ENCODE measurements at regions not wholly inside any gene's neighbourhood (a gene's known extent, or its start where the extent isn't known, plus 50 kb on each side); places are given as distances from the start of the nearest gene placed in this dataset.
A peak's percentile ranks its signal among the peaks of the same experiment; 100 is the strongest.

GRCh38 chr13:67554746-67555452 is 324.8 kb upstream of the PCDH9 start:
- no peak for ATAC-seq
- TF ChIP-seq ZFP30 (CRISPR knock-in tag; IDR thresholded peaks at IDR 0.05) (no peak), ZNF565 (CRISPR knock-in tag; conservative IDR thresholded peaks at IDR 0.05; ENCODE audit: low read depth) (no peak), CSDC2 (CRISPR knock-in tag; IDR thresholded peaks at IDR 0.05) (no peak), ZNF70 (CRISPR knock-in tag; IDR thresholded peaks at IDR 0.05) (no peak)

GRCh38 chr13:67554286-67554685 is 324.1 kb upstream of the PCDH9 start:
- no peak for ATAC-seq
- no peak for TF ChIP-seq ZC3H10 (CRISPR knock-in tag; IDR thresholded peaks at IDR 0.05)
- TF ChIP-seq ZNF565 (CRISPR knock-in tag; conservative IDR thresholded peaks at IDR 0.05; ENCODE audit: low read depth): no peak
- no peak for TF ChIP-seq TOX (CRISPR knock-in tag; IDR thresholded peaks at IDR 0.05; ENCODE audit: borderline replicate concordance)
- TF ChIP-seq ZFP3 (CRISPR knock-in tag; IDR thresholded peaks at IDR 0.05): no peak
- no peak for TF ChIP-seq PPARA (CRISPR knock-in tag; IDR thresholded peaks at IDR 0.05; ENCODE audit: borderline replicate concordance)
- no peak for TF ChIP-seq CSRNP3 (CRISPR knock-in tag; IDR thresholded peaks at IDR 0.05)
- TF ChIP-seq ARNTL (CRISPR knock-in tag; IDR thresholded peaks at IDR 0.05; ENCODE audit: borderline replicate concordance, low read depth): no peak

- TF ChIP-seq CREB5 (CRISPR knock-in tag; IDR thresholded peaks at IDR 0.05; ENCODE audit: low read depth) (no peak), ARNTL (CRISPR knock-in tag; IDR thresholded peaks at IDR 0.05; ENCODE audit: borderline replicate concordance, low read depth) (no peak), ZC3H10 (CRISPR knock-in tag; IDR thresholded peaks at IDR 0.05) (no peak), ESRRG (CRISPR knock-in tag; IDR thresholded peaks at IDR 0.05) (no peak), PPARA (CRISPR knock-in tag; IDR thresholded peaks at IDR 0.05; ENCODE audit: borderline replicate concordance) (no peak), PATZ1 (CRISPR knock-in tag; IDR thresholded peaks at IDR 0.05; ENCODE audit: borderline replicate concordance) (no peak), BACH2 (CRISPR knock-in tag; IDR thresholded peaks at IDR 0.05; ENCODE audit: borderline replicate concordance) (no peak), SNAI2 (CRISPR knock-in tag; IDR thresholded peaks at IDR 0.05) (no peak), ZFP30 (CRISPR knock-in tag; IDR thresholded peaks at IDR 0.05) (no peak), CSRNP3 (CRISPR knock-in tag; IDR thresholded peaks at IDR 0.05) (no peak), GLIS3 (CRISPR knock-in tag; IDR thresholded peaks at IDR 0.05) (no peak), TCF4 (CRISPR knock-in tag; IDR thresholded peaks at IDR 0.05; ENCODE audit: borderline replicate concordance) (no peak)
- ATAC-seq: peak; percentile 59; the same call in 2 of the 3 replicates
These were observed 319.2 kb upstream of the PCDH9 start for GRCh38 chr13:67549331-67549730.

GRCh38 chr13:67538906-67539305 is 308.8 kb upstream of the PCDH9 start:
- ATAC-seq: no peak
- TF ChIP-seq ZNF8 (CRISPR knock-in tag; IDR thresholded peaks at IDR 0.05) (no peak), GLIS3 (CRISPR knock-in tag; IDR thresholded peaks at IDR 0.05) (no peak), OSR1 (CRISPR knock-in tag; IDR thresholded peaks at IDR 0.05) (no peak), TCF4 (CRISPR knock-in tag; IDR thresholded peaks at IDR 0.05; ENCODE audit: borderline replicate concordance) (no peak), CSDC2 (CRISPR knock-in tag; IDR thresholded peaks at IDR 0.05) (no peak), ZNF70 (CRISPR knock-in tag; IDR thresholded peaks at IDR 0.05) (no peak)

- no peak for ATAC-seq
- no peak for TF ChIP-seq TOX (CRISPR knock-in tag; IDR thresholded peaks at IDR 0.05; ENCODE audit: borderline replicate concordance)
- TF ChIP-seq CSRNP3 (CRISPR knock-in tag; IDR thresholded peaks at IDR 0.05): no peak
- no peak for TF ChIP-seq CSDC2 (CRISPR knock-in tag; IDR thresholded peaks at IDR 0.05)
- TF ChIP-seq BACH2 (CRISPR knock-in tag; IDR thresholded peaks at IDR 0.05; ENCODE audit: borderline replicate concordance): no peak
- TF ChIP-seq ARNTL (CRISPR knock-in tag; IDR thresholded peaks at IDR 0.05; ENCODE audit: borderline replicate concordance, low read depth): no peak
- no peak for TF ChIP-seq TSHZ2 (CRISPR knock-in tag; IDR thresholded peaks at IDR 0.05)
- TF ChIP-seq ZNF8 (CRISPR knock-in tag; IDR thresholded peaks at IDR 0.05): no peak
These were observed 290.8 kb upstream of the PCDH9 start for GRCh38 chr13:67520886-67521285.
